GM18867 (cell line): ENCODE measurements at regions not wholly inside any gene's neighbourhood (a gene's known extent, or its start where the extent isn't known, plus 50 kb on each side); places are given as distances from the start of the nearest gene placed in this dataset.

Source experiments
- ATAC-seq: cut with Tn5 transposase; IDR thresholded peaks from one replicate; pipeline ENCODE4 v1.9.1; 2021; ENCODE audit warnings: mild to moderate bottlenecking, moderate library complexity; ENCODE audit not compliant: unreplicated experiment

DNA sequence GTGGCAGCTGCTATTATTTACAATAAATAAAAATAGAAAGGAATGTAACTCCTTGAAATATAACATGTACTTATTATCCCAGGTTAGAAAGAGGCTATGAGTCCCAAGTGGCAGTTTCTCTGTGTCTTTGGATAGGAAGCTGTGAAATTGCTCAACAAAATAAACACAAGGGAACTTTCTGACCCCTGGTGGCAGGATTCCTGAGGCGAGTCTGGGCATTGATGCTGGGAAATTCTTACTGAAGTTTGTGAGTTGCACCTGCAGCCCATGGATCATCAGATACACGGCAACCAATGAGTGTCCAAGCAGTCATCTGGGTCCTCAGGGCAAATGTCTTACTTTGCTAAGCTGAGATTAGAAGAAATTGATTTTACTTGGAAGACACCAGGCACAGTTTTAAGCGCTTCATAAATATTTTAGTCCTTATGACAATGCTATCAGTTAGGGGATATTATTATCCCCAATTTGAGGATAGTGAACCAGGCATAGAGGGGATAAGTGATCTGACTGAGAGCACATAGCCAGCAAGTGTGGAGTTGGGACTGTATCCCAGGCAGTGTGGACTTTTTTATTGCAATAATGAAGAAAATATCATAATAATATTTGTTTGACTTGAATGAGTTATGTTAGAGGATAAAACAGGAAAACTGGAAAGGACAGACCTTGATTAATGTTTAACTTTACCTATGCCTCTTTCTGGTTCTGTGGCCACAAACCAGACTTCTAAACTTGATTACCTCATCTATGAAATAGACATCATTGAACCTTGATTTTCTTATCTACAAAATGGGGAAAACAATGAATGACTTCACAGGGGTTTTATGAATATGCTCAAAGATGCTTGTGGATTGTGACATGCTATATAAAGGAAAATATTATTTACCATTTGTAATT, 265.5 kb upstream of the ADAMTSL1 start:
- ATAC-seq, result no peak

DNA sequence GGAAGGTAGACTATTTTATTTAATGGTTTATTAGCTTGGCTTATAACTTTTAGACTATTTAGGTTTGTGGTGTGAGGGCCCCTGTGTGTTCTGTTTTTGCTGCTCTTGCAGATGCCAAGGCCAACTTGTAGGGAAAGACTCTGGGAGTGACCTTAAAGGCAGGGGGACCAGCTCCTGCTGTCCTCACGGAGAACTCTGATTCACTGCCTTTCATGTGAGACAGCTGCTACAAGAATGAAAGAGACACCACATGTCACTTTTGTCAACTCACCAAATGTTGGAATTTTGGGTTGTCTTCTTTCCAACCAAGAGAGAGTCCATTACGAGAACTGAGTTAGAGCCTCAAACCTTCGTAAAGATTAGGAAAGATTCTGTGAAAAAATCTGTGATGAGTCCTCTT, 258.3 kb upstream of the ADAMTSL1 start:
- no peak for ATAC-seq

DNA sequence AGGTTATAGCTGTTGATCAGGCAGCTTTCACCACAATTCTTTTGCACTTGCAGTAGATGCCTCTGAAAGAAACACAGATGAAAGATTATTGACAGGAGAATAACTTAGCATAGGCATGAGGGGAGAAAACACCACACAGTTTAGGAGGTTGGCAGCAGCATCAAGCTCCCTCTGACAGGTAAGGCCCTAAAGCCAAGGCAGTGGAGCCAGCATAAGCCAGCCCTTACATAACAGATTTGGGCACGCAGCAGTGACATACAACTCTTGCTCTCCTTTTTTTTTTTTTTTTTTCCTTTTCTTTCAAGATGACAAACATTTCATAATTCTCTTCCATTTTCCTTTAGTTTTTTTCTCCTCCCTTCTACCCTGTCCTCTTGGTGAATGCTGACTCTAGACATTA, 257.6 kb upstream of the ADAMTSL1 start:
- ATAC-seq, result no peak

DNA sequence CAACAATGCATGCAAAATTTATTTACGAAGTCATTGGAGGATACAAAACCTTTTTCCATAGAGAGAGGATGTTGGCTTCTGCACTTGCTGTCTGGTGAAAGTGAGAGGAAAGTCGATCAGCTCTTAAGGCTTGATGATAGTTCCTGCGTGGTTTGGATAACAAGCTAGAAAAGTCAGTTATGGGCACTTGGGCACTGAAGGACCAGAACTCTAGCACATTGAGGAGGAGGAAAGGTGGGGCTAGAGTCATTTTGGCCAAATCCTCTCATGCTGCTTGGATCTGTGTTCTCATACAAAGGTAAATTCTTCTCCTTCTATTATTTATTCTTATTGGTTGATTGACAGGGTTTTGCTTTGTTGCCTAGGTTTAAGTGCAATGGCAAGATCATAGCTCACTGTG, 245.9 kb upstream of the ADAMTSL1 start:
- no peak for ATAC-seq

DNA sequence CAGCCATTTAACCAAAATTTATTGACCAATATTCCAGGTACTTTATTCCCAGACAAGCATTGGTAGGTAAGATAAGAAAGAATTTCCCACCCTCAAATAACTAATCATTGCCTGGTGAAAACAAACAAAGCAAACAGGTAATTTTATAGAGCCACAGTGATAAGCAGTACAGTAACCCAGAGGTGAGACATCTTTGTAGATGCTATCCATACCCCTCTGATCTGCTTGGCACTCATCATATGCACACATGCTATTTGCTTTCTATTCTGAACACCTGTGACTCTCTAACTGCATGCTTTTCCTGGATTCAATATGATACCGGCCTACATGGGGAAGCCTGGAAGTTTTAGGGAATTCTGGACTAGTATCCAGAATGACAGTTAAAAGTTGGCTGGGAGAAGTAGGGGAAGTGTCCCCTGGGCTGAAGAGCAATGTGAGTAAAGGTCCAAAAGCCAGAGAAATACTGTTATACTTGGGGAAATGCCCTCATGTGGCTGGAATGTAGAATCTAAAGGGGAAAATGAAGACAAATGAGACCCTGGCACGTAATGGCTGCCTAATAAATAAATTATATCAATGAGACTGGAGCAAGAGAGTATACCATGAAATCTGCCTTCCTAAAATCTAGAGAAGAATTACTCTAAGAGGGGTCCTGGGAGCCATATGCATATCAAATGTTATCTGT, 243.8 kb upstream of the ADAMTSL1 start:
- ATAC-seq, result no peak

DNA sequence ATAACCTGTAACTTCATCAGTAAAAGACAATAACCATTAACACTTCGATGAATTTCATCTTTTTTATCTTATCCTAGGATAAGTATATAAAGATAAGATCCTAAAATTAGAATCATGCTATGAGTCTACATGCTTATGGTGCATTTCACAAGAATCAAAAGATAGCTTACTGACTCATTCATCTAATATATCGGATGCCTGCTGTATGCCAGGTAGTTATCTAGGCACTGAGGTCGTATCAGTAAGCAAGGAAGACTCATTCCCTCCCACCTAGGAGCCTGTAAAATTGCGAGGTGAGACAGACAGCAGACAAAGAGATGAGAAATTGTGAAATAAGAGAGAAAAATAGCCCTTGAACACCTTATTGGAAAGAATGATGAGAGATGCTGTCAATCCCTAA, 240.6 kb upstream of the ADAMTSL1 start:
- no peak for ATAC-seq

DNA sequence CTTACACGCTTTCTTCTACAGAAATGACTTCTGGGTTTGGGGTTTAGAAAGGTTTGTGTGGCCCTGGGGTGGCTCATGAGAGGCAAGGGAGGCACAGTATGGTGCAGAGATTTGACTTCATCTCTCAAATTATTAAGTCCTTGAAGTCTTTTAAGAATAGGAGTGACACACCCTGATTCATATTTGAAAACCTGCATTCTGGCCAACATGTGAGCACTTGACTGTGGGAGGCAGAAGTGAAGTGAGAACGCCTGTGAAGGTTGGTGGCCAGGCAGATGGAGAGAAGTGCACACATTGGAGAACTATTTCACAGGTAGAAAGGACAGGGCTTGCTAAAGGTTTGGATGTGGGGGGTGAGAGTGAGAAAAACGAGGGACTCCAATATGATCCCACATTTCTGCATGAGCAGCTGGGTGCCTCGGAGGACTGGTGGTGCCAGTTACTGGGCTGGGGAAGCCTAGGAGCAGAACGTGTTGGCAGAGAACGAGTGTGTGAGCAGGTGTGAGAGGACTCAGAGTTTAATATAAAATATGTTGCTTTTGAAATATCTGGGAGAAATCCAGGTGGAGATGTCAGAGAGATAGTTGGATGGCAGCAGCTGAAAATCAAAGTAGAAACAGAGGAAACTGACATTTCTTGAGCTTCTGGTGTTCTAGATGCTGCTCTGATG, 240.0 kb upstream of the ADAMTSL1 start:
- ATAC-seq, result no peak

DNA sequence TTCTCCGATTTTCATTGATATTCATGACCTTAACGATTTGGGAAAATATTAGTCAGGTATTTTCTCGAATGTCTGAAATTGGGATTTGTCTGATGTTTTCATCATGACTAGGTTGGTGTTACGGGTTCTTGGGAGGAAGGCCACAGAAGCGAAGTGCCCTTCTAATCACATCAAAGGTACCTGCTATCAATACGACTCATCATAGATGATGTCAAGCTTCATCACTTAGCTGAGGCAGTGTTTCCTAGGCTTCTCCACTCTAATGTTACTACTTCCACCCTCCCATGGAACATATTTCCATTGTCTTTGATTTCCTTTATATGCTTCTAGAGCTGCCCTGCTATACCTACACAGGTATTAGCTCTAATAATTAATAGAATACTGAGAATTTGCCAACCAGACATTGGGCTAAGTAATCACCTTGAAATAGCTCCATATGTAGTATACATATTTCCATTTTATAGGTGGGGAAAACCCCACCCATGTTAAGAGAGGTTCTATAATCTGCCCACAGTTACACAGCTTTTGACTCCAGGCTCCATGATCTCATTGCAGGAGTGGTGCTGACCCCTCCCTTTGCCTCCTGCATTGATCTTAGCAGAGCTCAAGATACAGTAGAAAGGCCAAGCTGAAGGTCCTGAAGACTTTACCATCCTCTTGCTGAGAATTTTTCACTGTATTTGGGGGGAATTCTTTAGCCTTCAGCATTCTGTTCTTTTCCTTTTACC, 238.6 kb upstream of the ADAMTSL1 start:
- no peak for ATAC-seq

DNA sequence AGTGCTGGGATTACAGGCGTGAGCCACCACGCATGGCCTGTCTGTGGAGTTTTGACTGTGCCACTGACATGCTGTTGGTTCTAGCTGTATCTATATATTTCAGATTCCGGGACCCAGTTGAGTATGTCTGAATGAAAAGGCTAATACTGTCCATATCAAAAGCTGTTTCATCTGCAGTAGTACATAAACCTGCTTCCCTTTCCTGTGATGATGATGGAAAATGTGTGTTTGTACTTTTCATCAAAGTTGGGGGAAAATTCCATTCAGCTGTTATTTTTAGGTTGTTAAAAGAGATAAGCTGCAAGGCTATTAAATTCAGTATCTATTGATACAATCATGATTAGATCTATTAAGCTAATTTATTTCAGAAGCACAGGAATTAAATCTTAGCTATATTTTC, 237.6 kb upstream of the ADAMTSL1 start:
- no peak for ATAC-seq

DNA sequence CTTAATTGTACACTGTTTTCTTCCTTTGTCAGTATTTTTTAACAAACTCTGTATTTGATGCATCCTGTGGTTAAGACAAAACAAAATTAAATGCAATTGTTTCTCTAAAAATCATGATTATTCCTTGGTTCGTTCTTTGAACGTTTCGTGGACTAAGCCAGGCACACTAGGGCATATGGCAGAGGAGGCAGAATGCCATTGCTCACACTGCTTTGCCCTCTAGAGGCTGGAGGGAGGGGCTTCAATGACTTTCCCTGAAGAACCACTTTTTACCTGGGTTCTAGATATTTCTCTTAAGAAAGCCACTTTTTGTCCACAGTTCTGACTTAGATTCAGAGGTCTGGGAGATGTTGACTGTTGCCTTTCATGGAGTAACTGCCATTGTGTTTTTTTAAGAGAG, 236.2 kb upstream of the ADAMTSL1 start:
- ATAC-seq, result no peak

DNA sequence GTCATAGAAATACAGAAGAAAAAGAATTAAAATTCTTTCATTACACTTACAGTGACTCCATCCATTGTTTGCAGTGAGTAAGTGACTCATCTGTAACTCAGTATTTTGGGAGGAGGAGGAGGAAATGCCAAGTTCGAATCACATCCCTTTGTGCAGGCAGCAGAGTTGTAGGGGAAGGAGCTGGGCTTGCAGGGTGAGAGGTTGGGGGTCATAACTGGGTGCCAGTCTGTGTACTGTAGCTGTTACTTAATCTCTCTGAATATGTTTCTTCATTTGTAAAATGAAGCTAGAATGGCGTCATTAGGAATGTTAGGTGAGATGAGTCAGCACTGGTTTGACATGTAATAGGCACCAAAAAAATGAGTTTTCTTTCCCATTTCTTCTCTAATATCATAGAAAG, 235.7 kb upstream of the ADAMTSL1 start:
- no peak for ATAC-seq

DNA sequence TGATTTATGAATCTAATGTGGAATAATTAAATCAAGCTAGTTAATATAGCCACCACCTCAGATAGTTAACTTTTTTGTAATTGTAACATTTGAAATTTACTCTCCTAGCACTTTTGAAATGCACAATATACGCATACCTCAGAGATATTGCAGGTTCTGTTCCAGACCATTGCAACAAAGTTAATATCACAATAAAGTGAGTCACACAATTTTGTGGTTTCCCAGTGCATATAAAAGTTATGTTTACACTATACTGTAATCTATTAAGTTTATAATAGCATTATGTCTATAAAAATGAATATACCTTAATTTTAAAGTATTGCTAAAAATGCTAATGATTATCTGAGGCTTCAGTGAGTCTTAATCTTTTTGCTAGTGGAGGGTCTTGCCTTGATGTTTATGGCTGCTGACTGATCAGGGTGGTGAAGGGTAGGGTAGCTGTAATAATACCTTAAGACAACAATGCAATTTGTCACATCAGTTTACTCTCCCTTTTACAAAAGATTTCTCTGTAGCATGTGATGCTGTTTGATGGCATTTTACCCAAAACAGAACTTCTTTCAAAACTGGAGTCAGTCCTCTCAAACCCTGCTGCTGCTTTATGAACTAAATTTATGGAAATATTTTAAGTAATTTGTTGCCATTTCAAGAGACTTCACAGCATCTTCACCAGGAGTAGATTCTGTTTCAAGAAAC, 235.1 kb upstream of the ADAMTSL1 start:
- no peak for ATAC-seq

DNA sequence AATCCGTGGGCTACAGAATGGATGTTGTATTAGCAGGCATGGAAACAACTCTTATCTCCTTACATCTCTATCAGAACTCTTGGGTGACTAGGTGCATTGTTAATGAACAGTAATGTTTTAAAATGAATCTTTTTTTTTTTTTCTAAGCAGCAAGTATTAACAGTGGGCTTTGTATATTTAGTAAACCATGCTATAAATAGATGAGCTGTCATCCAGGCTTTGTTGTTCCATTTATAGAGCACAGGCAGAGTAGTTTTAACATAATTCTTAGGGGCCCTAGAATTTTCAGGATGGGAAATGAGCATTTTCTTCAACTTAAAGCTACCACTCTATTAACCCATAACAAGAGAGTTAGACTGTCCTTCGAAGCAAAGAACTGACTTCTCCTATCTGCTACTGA, 233.7 kb upstream of the ADAMTSL1 start:
- no peak for ATAC-seq

DNA sequence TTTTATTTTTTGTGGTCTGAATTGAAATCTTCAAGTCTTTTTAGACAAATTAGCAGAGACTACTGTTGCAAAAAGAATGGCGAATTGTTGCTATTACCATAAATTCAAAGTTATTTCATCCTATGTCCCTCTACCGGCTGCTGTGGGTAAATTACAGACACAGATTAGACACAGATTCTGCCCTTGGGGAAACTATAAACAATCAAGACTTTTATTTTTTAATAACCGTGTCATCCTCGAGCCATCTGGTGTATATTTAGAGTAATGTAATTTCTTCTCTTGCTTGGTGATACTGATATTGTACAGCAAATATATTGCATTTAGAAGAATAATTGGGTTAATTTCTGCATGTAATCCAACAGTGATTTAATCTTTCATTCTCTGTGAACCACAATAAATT, 228.0 kb upstream of the ADAMTSL1 start:
- ATAC-seq, result no peak

DNA sequence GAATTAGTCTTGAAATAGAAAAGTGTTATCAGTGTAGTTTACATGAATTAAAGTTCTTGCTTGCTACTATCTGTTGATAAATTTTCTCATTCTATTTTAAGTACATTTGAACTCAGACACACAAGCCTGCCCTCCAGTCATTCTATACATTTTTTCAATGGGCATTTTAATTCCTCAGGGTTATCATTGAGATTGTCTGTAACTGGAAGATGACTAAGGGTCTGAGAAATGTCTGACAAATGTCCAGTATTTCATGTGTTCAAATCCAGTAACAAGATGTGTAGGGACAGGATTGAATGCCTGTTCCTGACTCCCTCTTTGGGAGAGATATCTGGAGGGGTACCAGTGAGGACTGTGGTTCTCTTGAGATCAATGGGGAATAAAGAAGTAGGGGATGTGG, 223.9 kb upstream of the ADAMTSL1 start:
- no peak for ATAC-seq

DNA sequence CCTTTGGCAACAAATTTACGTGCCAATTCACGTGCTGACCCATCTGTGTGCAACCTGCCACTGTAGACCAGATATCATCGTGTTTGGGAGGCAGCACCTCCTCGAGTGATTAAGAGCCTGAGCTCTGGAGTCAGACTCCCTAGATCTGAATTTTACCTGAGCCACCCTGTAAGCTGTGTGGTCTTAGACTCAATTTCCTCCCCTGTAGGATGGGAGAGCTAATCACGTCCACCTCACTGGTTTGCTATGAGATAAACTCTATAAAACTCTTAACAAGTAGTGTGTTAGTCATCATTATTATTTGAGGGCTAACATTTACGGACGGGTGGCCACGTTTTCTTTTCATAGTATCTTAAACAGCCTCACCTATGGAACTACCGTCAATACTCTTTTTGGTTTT, 220.0 kb upstream of the ADAMTSL1 start:
- ATAC-seq, result no peak

DNA sequence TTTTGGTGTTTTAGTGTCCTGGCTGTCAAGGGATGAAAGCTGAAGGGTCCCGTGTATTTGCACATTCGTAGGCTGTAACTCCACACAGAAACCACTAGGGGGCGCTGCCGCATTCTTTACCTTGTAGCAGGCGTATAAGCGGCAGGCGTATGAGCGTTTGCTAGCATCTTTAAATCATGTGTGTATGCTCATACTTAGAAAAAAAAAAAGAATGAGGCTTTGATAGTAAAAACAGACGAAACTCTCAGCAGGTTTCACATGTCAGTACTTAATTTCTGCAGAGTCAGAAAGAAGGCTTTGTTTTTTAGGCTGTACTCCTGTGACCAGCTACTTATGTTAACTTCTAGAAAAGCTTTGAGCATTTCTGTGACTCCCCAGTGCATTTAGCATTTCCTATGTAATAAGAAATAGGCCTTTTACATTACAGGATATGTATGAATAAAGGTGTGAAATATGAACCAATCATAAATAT, 218.8 kb upstream of the ADAMTSL1 start:
- peak; percentile 97 for ATAC-seq

DNA sequence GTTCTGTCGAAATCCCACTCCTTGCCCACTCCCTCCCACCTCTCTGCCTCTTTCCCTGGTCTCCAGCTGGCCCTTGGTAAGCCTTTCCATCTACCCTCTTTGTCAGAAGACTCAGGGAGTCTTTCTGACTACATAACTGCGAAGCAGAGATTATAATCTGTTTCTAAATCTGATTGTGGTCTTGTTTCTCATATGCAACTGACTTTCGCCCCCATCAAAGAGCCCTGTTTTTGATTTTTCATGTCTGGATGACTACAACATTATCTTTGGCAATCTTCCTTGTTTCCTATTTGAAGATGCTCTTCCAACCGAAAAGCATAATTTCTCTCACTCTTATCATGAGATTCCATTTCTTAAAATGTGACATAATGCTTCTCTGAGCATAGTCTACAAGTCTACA, 218.2 kb upstream of the ADAMTSL1 start:
- no peak for ATAC-seq

DNA sequence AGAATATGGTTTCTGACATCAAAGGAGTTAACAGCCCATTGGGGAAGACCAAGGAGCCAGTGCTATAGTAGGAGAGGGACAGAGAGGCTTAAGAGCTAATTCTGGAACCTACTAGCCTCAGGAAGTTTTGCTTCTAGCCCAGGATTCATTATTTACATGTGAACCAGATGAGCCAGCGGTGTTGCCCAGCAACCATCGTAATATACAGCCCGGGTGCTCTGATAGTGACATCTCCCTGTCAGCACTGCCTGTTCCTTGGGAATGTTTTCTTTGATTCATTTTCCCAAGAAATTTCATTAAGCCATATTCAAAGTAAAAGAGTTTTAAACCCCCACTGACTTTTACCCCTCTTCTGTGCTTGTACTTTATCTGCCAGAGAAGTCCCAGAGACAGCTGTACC, 217.4 kb upstream of the ADAMTSL1 start:
- no peak for ATAC-seq

DNA sequence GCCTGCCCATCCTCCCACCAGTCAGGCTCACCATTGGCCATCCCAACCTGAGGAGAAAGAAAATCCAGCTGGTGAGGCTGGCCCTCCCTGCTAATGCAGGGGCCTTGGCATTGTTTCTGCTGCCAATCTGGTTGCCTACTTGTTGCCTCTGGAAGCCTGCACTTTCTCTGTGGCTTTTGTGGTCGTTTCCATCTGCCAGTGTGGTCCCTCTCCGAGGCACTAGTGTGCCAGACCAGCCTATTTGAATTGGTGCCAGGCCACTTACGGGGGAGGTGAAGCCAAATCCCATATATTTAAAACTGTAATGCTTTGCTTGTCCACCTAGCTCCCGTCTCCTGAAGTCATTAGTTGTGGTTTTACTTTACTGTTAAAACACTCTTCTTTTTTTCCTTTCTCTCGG, 213.4 kb upstream of the ADAMTSL1 start:
- ATAC-seq, result no peak

DNA sequence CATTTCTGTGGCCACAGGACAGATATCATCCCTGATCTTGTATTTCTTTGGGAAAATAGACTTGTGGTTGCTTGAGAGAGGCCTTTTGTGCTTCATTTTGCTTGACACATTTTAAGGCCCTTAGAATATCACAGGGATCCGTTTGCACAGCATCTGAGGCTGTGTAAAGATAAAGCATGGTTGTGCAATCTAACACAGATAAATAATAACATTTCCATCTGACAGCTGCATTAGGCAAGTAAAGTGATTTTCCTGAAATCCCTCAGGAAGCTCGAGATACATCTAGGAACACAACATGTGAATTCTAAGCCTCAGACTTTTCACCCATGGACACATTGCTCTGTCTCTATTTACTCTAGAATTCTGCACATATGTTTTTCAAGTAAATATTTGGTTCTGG, 212.8 kb upstream of the ADAMTSL1 start:
- ATAC-seq, result no peak
